Mucosa of rectum (tissue), 2 donors: ENCODE measurements at regions not wholly inside any gene's neighbourhood (a gene's known extent, or its start where the extent isn't known, plus 50 kb on each side); places are given as distances from the start of the nearest gene placed in this dataset.
"Not testable (repeated sequence)": the region's sequence is repeated elsewhere in the genome, so short reads cannot be mapped to it uniquely, and the experiment has no call there.

ENCODE experiments used
- H3K27ac ChIP-seq, 2 donors: one replicate each; pipeline ENCODE4 v1.7.0; 2013; ENCODE audit warnings: inconsistent platforms in 2 of 2, low read depth in 2 of 2, low read length in 2 of 2
- H3K27me3 ChIP-seq, 2 donors: one replicate each; pipeline ENCODE4 v1.7.0; 2013; ENCODE audit warnings: low read length in 2 of 2; ENCODE audit not compliant: control insufficient read depth in 2 of 2, insufficient read depth in 2 of 2
- H3K36me3 ChIP-seq, 2 donors: one replicate each; pipeline ENCODE4 v1.7.0; 2013; ENCODE audit warnings: low read length in 2 of 2; ENCODE audit not compliant: control insufficient read depth in 2 of 2, insufficient read depth in 2 of 2
- H3K4me1 ChIP-seq, 2 donors: one replicate each; pipeline ENCODE4 v1.7.0; 2013; ENCODE audit warnings: low read length in 2 of 2, mild to moderate bottlenecking in 1 of 2; ENCODE audit not compliant: control insufficient read depth in 2 of 2, insufficient read depth in 2 of 2
- H3K4me3 ChIP-seq, 2 donors: one replicate each; pipeline ENCODE4 v1.7.0; 2013; ENCODE audit warnings: low read length in 2 of 2
- H3K9ac ChIP-seq, 2 donors: one replicate each; pipeline ENCODE4 v1.7.0; 2013; ENCODE audit warnings: low read length in 2 of 2, low read depth in 1 of 2, mild to moderate bottlenecking in 1 of 2
- H3K9me3 ChIP-seq, 2 donors: one replicate each; pipeline ENCODE4 v1.7.0; 2013; ENCODE audit warnings: low read length in 2 of 2; ENCODE audit not compliant: control insufficient read depth in 2 of 2
- donor health status: healthy.
- donor health status: Normal muscosa, but diverticular disease.

GRCh38 chr1:95668165-95668564, 434.2 kb downstream of the RWDD3 start:
- Histone ChIP-seq H3K4me1 (no peaks in the 10 kb centered on the region), H3K4me3 (no peak overlapping the region), H3K36me3 (no peaks in the 10 kb centered on the region), H3K9ac (no peak overlapping the region), H3K27ac (no peak overlapping the region), H3K9me3 (peaks cover 0 to 3% of the 10 kb centered on the region in 2 donors), H3K27me3 (no peaks in the 10 kb centered on the region)

- H3K9ac ChIP-seq, H3K4me3 ChIP-seq, H3K27me3 ChIP-seq, H3K9me3 ChIP-seq, H3K36me3 ChIP-seq, H3K4me1 ChIP-seq, H3K27ac ChIP-seq: not testable (repeated sequence)
These were observed 435.6 kb downstream of the RWDD3 start for GRCh38 chr1:95669638-95670037.

- no peak overlapping the region for H3K4me3 ChIP-seq
- H3K4me1 ChIP-seq = no peaks in the 10 kb centered on the region
- no peak overlapping the region for H3K9ac ChIP-seq
- H3K27me3 ChIP-seq = no peaks in the 10 kb centered on the region
- H3K9me3 ChIP-seq = no peaks in the 10 kb centered on the region
- H3K27ac ChIP-seq = no peak overlapping the region
- H3K36me3 ChIP-seq = no peaks in the 10 kb centered on the region
These were observed 437.1 kb downstream of the RWDD3 start for GRCh38 chr1:95671098-95671497.

GRCh38 chr1:95679262-95679661, 445.3 kb downstream of the RWDD3 start:
- Histone ChIP-seq H3K9me3 (no peaks in the 10 kb centered on the region), H3K4me1 (no peaks in the 10 kb centered on the region), H3K9ac (no peak overlapping the region), H3K27ac (no peak overlapping the region), H3K36me3 (no peaks in the 10 kb centered on the region), H3K27me3 (no peaks in the 10 kb centered on the region), H3K4me3 (no peak overlapping the region)

GRCh38 chr1:95685081-95685480, 451.1 kb downstream of the RWDD3 start:
- H3K4me1 ChIP-seq = no peaks in the 10 kb centered on the region
- no peak overlapping the region for H3K27ac ChIP-seq
- no peaks in the 10 kb centered on the region for H3K27me3 ChIP-seq
- no peak overlapping the region for H3K9ac ChIP-seq
- H3K36me3 ChIP-seq = no peaks in the 10 kb centered on the region
- no peak overlapping the region for H3K4me3 ChIP-seq
- no peaks in the 10 kb centered on the region for H3K9me3 ChIP-seq

- no peak overlapping the region for H3K4me3 ChIP-seq
- no peaks in the 10 kb centered on the region for H3K4me1 ChIP-seq
- no peaks in the 10 kb centered on the region for H3K27me3 ChIP-seq
- no peaks in the 10 kb centered on the region for H3K36me3 ChIP-seq
- no peaks in the 10 kb centered on the region for H3K9me3 ChIP-seq
- H3K27ac ChIP-seq = no peak overlapping the region
- H3K9ac ChIP-seq = no peak overlapping the region
These were observed 452.2 kb downstream of the RWDD3 start for GRCh38 chr1:95686217-95686616.

GRCh38 chr1:95699149-95699953, 465.3 kb downstream of the RWDD3 start:
- Histone ChIP-seq H3K4me1 (peaks cover 0 to 6% of the 10 kb centered on the region in 2 donors), H3K4me3 (no peak overlapping the region), H3K27me3 (no peaks in the 10 kb centered on the region), H3K27ac (no peak overlapping the region), H3K36me3 (no peaks in the 10 kb centered on the region), H3K9ac (no peak overlapping the region), H3K9me3 (no peaks in the 10 kb centered on the region)

- Histone ChIP-seq H3K27ac (no peak overlapping the region), H3K27me3 (no peaks in the 10 kb centered on the region), H3K9me3 (peaks cover 0 to 3% of the 10 kb centered on the region in 2 donors), H3K4me3 (no peak overlapping the region), H3K4me1 (peaks cover 0 to 6% of the 10 kb centered on the region in 2 donors), H3K9ac (no peak overlapping the region), H3K36me3 (no peaks in the 10 kb centered on the region)
These were observed 467.6 kb downstream of the RWDD3 start for GRCh38 chr1:95701450-95702173.

GRCh38 chr1:95703046-95703445, 469.0 kb downstream of the RWDD3 start:
- H3K9me3 ChIP-seq = peaks cover 0 to 3% of the 10 kb centered on the region in 2 donors
- no peaks in the 10 kb centered on the region for H3K36me3 ChIP-seq
- H3K4me1 ChIP-seq = peaks cover 0 to 2% of the 10 kb centered on the region in 2 donors
- H3K9ac ChIP-seq = no peak overlapping the region
- H3K27ac ChIP-seq = no peak overlapping the region
- no peak overlapping the region for H3K4me3 ChIP-seq
- H3K27me3 ChIP-seq = no peaks in the 10 kb centered on the region

- Histone ChIP-seq H3K27me3 (no peaks in the 10 kb centered on the region), H3K9ac (no peak overlapping the region), H3K4me1 (no peaks in the 10 kb centered on the region), H3K36me3 (no peaks in the 10 kb centered on the region), H3K27ac (no peak overlapping the region), H3K9me3 (no peaks in the 10 kb centered on the region), H3K4me3 (no peak overlapping the region)
These were observed 482.1 kb downstream of the RWDD3 start for GRCh38 chr1:95716097-95716496.
